ENCODE measurements at regions not wholly inside any gene's neighbourhood (a gene's known extent, or its start where the extent isn't known, plus 50 kb on each side); places are given as distances from the start of the nearest gene placed in this dataset.

GRCh38 chr1:221632072-221632471 lies 109.8 kb downstream of the DUSP10 start:
- no peak overlapping the region for H3K4me3 ChIP-seq (ENCODE audit: low read depth in 1 of 3, low read length in 3 of 3)
- no peak overlapping the region for H3K27ac ChIP-seq (ENCODE audit: low read depth in 1 of 3, low read length in 2 of 3)
- 26 to 44% (median 37%) methylated on average over 4 of the region's 4 CpGs for WGBS, 3 donors
- no peaks in the 10 kb centered on the region for H3K27me3 ChIP-seq (ENCODE audit: control insufficient read depth in 3 of 3, insufficient read depth in 3 of 3, low read length in 3 of 3)
- no peaks in the 10 kb centered on the region for H3K4me1 ChIP-seq (ENCODE audit: control insufficient read depth in 3 of 3, insufficient read depth in 2 of 3, low read depth in 1 of 3, low read length in 2 of 3)
- FAIRE-seq (no peak), DNase-seq (no peak)
- no peaks in the 10 kb centered on the region for H3K36me3 ChIP-seq (ENCODE audit: control insufficient read depth in 3 of 3, insufficient read depth in 2 of 3, low read depth in 1 of 3, low read length in 3 of 3)
- H3K9me3 ChIP-seq (ENCODE audit: control insufficient read depth in 2 of 2, insufficient read depth in 1 of 2, low read depth in 1 of 2, low read length in 1 of 2) = no peaks in the 10 kb centered on the region

- Histone ChIP-seq H3K27me3 (ENCODE audit: control insufficient read depth in 3 of 3, insufficient read depth in 3 of 3, low read length in 3 of 3) (no peaks in the 10 kb centered on the region), H3K4me1 (ENCODE audit: control insufficient read depth in 3 of 3, insufficient read depth in 2 of 3, low read depth in 1 of 3, low read length in 2 of 3) (peaks cover 0 to 2% (median 0%) of the 10 kb centered on the region in 3 donors), H3K4me3 (ENCODE audit: low read depth in 1 of 3, low read length in 3 of 3) (no peak overlapping the region), H3K27ac (ENCODE audit: low read depth in 1 of 3, low read length in 2 of 3) (no peak overlapping the region), H3K36me3 (ENCODE audit: control insufficient read depth in 3 of 3, insufficient read depth in 2 of 3, low read depth in 1 of 3, low read length in 3 of 3) (no peaks in the 10 kb centered on the region), H3K9me3 (ENCODE audit: control insufficient read depth in 2 of 2, insufficient read depth in 1 of 2, low read depth in 1 of 2, low read length in 1 of 2) (no peaks in the 10 kb centered on the region)
- FAIRE-seq (no peak), DNase-seq (no peak)
- 68 to 84% (median 71%) methylated on average over 5 of the region's 5 CpGs for WGBS, 3 donors
Measured at GRCh38 chr1:221633841-221634409, 108.0 kb downstream of the DUSP10 start.

- Histone ChIP-seq H3K27me3 (ENCODE audit: control insufficient read depth in 3 of 3, insufficient read depth in 3 of 3, low read length in 3 of 3) (no peaks in the 10 kb centered on the region), H3K27ac (ENCODE audit: low read depth in 1 of 3, low read length in 2 of 3) (no peak overlapping the region), H3K4me1 (ENCODE audit: control insufficient read depth in 3 of 3, insufficient read depth in 2 of 3, low read depth in 1 of 3, low read length in 2 of 3) (peaks cover 0 to 2% (median 0%) of the 10 kb centered on the region in 3 donors), H3K4me3 (ENCODE audit: low read depth in 1 of 3, low read length in 3 of 3) (no peak overlapping the region), H3K9me3 (ENCODE audit: control insufficient read depth in 2 of 2, insufficient read depth in 1 of 2, low read depth in 1 of 2, low read length in 1 of 2) (no peaks in the 10 kb centered on the region), H3K36me3 (ENCODE audit: control insufficient read depth in 3 of 3, insufficient read depth in 2 of 3, low read depth in 1 of 3, low read length in 3 of 3) (no peaks in the 10 kb centered on the region)
- DNase-seq (no peak), FAIRE-seq (no peak)
- WGBS, 3 donors = 34 to 59% (median 42%) methylated on average over 2 of the region's 2 CpGs
Measured at GRCh38 chr1:221634606-221635005, 107.3 kb downstream of the DUSP10 start.

GRCh38 chr1:221635305-221635704 lies 106.6 kb downstream of the DUSP10 start:
- DNase-seq (no peak), FAIRE-seq (no peak)
- H3K4me3 ChIP-seq (ENCODE audit: low read depth in 1 of 3, low read length in 3 of 3) = no peak overlapping the region
- 83 to 91% (median 90%) methylated on average over 2 of the region's 2 CpGs for WGBS, 3 donors
- no peaks in the 10 kb centered on the region for H3K36me3 ChIP-seq (ENCODE audit: control insufficient read depth in 3 of 3, insufficient read depth in 2 of 3, low read depth in 1 of 3, low read length in 3 of 3)
- H3K27ac ChIP-seq (ENCODE audit: low read depth in 1 of 3, low read length in 2 of 3) = no peak overlapping the region
- no peaks in the 10 kb centered on the region for H3K9me3 ChIP-seq (ENCODE audit: control insufficient read depth in 2 of 2, insufficient read depth in 1 of 2, low read depth in 1 of 2, low read length in 1 of 2)
- H3K4me1 ChIP-seq (ENCODE audit: control insufficient read depth in 3 of 3, insufficient read depth in 2 of 3, low read depth in 1 of 3, low read length in 2 of 3) = peaks cover 0 to 2% (median 0%) of the 10 kb centered on the region in 3 donors
- H3K27me3 ChIP-seq (ENCODE audit: control insufficient read depth in 3 of 3, insufficient read depth in 3 of 3, low read length in 3 of 3) = no peaks in the 10 kb centered on the region

- Histone ChIP-seq H3K9me3 (ENCODE audit: control insufficient read depth in 2 of 2, insufficient read depth in 1 of 2, low read depth in 1 of 2, low read length in 1 of 2) (no peaks in the 10 kb centered on the region), H3K4me3 (ENCODE audit: low read depth in 1 of 3, low read length in 3 of 3) (no peak overlapping the region), H3K27me3 (ENCODE audit: control insufficient read depth in 3 of 3, insufficient read depth in 3 of 3, low read length in 3 of 3) (no peaks in the 10 kb centered on the region), H3K27ac (ENCODE audit: low read depth in 1 of 3, low read length in 2 of 3) (no peak overlapping the region), H3K4me1 (ENCODE audit: control insufficient read depth in 3 of 3, insufficient read depth in 2 of 3, low read depth in 1 of 3, low read length in 2 of 3) (peaks cover 0 to 2% (median 0%) of the 10 kb centered on the region in 3 donors), H3K36me3 (ENCODE audit: control insufficient read depth in 3 of 3, insufficient read depth in 2 of 3, low read depth in 1 of 3, low read length in 3 of 3) (no peaks in the 10 kb centered on the region)
- 47 to 89% (median 48%) methylated on average over 3 of the region's 3 CpGs for WGBS, 3 donors
- FAIRE-seq (no peak), DNase-seq (no peak)
Measured at GRCh38 chr1:221636096-221636495, 105.8 kb downstream of the DUSP10 start.

GRCh38 chr1:221636967-221637366 lies 104.9 kb downstream of the DUSP10 start:
- DNase-seq = no peak
- Histone ChIP-seq H3K4me3 (ENCODE audit: low read depth in 1 of 3, low read length in 3 of 3) (no peak overlapping the region), H3K27me3 (ENCODE audit: control insufficient read depth in 3 of 3, insufficient read depth in 3 of 3, low read length in 3 of 3) (no peaks in the 10 kb centered on the region), H3K27ac (ENCODE audit: low read depth in 1 of 3, low read length in 2 of 3) (no peak overlapping the region), H3K36me3 (ENCODE audit: control insufficient read depth in 3 of 3, insufficient read depth in 2 of 3, low read depth in 1 of 3, low read length in 3 of 3) (no peaks in the 10 kb centered on the region), H3K9me3 (ENCODE audit: control insufficient read depth in 2 of 2, insufficient read depth in 1 of 2, low read depth in 1 of 2, low read length in 1 of 2) (no peaks in the 10 kb centered on the region), H3K4me1 (ENCODE audit: control insufficient read depth in 3 of 3, insufficient read depth in 2 of 3, low read depth in 1 of 3, low read length in 2 of 3) (peaks cover 0 to 2% (median 0%) of the 10 kb centered on the region in 3 donors)
- 61 to 72% (median 63%) methylated on average over 3 of the region's 3 CpGs for WGBS, 3 donors
- no peak for FAIRE-seq

GRCh38 chr1:221637641-221638041 lies 104.2 kb downstream of the DUSP10 start:
- no peak for FAIRE-seq
- DNase-seq = no peak

GRCh38 chr1:221638595-221638994 lies 103.3 kb downstream of the DUSP10 start:
- DNase-seq (no peak), FAIRE-seq (no peak)
- Histone ChIP-seq H3K27ac (ENCODE audit: low read depth in 1 of 3, low read length in 2 of 3) (no peak overlapping the region), H3K9me3 (ENCODE audit: control insufficient read depth in 2 of 2, insufficient read depth in 1 of 2, low read depth in 1 of 2, low read length in 1 of 2) (no peaks in the 10 kb centered on the region), H3K27me3 (ENCODE audit: control insufficient read depth in 3 of 3, insufficient read depth in 3 of 3, low read length in 3 of 3) (no peaks in the 10 kb centered on the region), H3K36me3 (ENCODE audit: control insufficient read depth in 3 of 3, insufficient read depth in 2 of 3, low read depth in 1 of 3, low read length in 3 of 3) (no peaks in the 10 kb centered on the region), H3K4me1 (ENCODE audit: control insufficient read depth in 3 of 3, insufficient read depth in 2 of 3, low read depth in 1 of 3, low read length in 2 of 3) (peaks cover 0 to 2% (median 0%) of the 10 kb centered on the region in 3 donors), H3K4me3 (ENCODE audit: low read depth in 1 of 3, low read length in 3 of 3) (no peak overlapping the region)
- WGBS, 3 donors = 81 to 92% (median 87%) methylated on average over 2 of the region's 2 CpGs

More at GRCh38 chr1:221637641-221638041, 104.2 kb downstream of the DUSP10 start:
- 54 to 75% (median 64%) methylated on average over 2 of the region's 2 CpGs for WGBS, 3 donors
- no peak overlapping the region for H3K27ac ChIP-seq (ENCODE audit: low read depth in 1 of 3, low read length in 2 of 3)
- peaks cover 0 to 2% (median 0%) of the 10 kb centered on the region in 3 donors for H3K4me1 ChIP-seq (ENCODE audit: control insufficient read depth in 3 of 3, insufficient read depth in 2 of 3, low read depth in 1 of 3, low read length in 2 of 3)
- no peak overlapping the region for H3K4me3 ChIP-seq (ENCODE audit: low read depth in 1 of 3, low read length in 3 of 3)
- no peaks in the 10 kb centered on the region for H3K36me3 ChIP-seq (ENCODE audit: control insufficient read depth in 3 of 3, insufficient read depth in 2 of 3, low read depth in 1 of 3, low read length in 3 of 3)
- H3K9me3 ChIP-seq (ENCODE audit: control insufficient read depth in 2 of 2, insufficient read depth in 1 of 2, low read depth in 1 of 2, low read length in 1 of 2) = no peaks in the 10 kb centered on the region
- no peaks in the 10 kb centered on the region for H3K27me3 ChIP-seq (ENCODE audit: control insufficient read depth in 3 of 3, insufficient read depth in 3 of 3, low read length in 3 of 3)

- FAIRE-seq = no peak
- no peak for DNase-seq
- H3K4me1 ChIP-seq (ENCODE audit: control insufficient read depth in 3 of 3, insufficient read depth in 2 of 3, low read depth in 1 of 3, low read length in 2 of 3) = peaks cover 0 to 2% (median 0%) of the 10 kb centered on the region in 3 donors
- no peak overlapping the region for H3K4me3 ChIP-seq (ENCODE audit: low read depth in 1 of 3, low read length in 3 of 3)
- no peaks in the 10 kb centered on the region for H3K36me3 ChIP-seq (ENCODE audit: control insufficient read depth in 3 of 3, insufficient read depth in 2 of 3, low read depth in 1 of 3, low read length in 3 of 3)
- no peaks in the 10 kb centered on the region for H3K27me3 ChIP-seq (ENCODE audit: control insufficient read depth in 3 of 3, insufficient read depth in 3 of 3, low read length in 3 of 3)
- H3K9me3 ChIP-seq (ENCODE audit: control insufficient read depth in 2 of 2, insufficient read depth in 1 of 2, low read depth in 1 of 2, low read length in 1 of 2) = no peaks in the 10 kb centered on the region
- 81 to 91% (median 88%) methylated on average over 3 of the region's 3 CpGs for WGBS, 3 donors
- H3K27ac ChIP-seq (ENCODE audit: low read depth in 1 of 3, low read length in 2 of 3) = no peak overlapping the region
Measured at GRCh38 chr1:221641811-221642210, 100.1 kb downstream of the DUSP10 start.
